Left ventricle myocardium inferior (tissue), 1 donor: ENCODE measurements at regions not wholly inside any gene's neighbourhood (a gene's known extent, or its start where the extent isn't known, plus 50 kb on each side); places are given as distances from the start of the nearest gene placed in this dataset.

ENCODE experiments used
- DNase-seq: peaks from one replicate; pipeline ENCODE4 v3.0.0-alpha.2; 2020
- H3K27ac ChIP-seq: fragments of 200-600 bp; replicated peaks from 2 replicates; pipeline ENCODE4 v1.8.0; 2021
- H3K27me3 ChIP-seq: fragments of 200-600 bp; 2 replicates; pipeline ENCODE4 v1.8.0; 2021; ENCODE audit warnings: low read depth
- H3K36me3 ChIP-seq: fragments of 200-600 bp; 2 replicates; pipeline ENCODE4 v1.8.0; 2021
- H3K4me1 ChIP-seq: fragments of 200-600 bp; 2 replicates; pipeline ENCODE4 v1.8.0; 2021
- H3K4me3 ChIP-seq: fragments of 200-600 bp; 2 replicates; pipeline ENCODE4 v1.8.0; 2021; ENCODE audit warnings: mild to moderate bottlenecking, moderate library complexity
- H3K9me3 ChIP-seq: fragments of 200-600 bp; replicated peaks from 2 replicates; pipeline ENCODE4 v1.8.0; 2021
- CTCF ChIP-seq: fragments of 200-600 bp; IDR thresholded peaks from 2 replicates; pipeline ENCODE4 v1.8.0; 2021; ENCODE audit warnings: antibody characterized with exemption, mild to moderate bottlenecking, borderline replicate concordance
- intact Hi-C: fragments of 100-400 bp; cut with micrococcal nuclease; formaldehyde crosslinking; loops from one replicate; pipeline ENCODE4 v1.11.0; 2022
- donor health status: DM: no; HTN: yes; CAD: no; lungs with severe emphysema.

GRCh38 chr3:176969066-176969465, 228.2 kb downstream of the TBL1XR1 start:
- Histone ChIP-seq H3K27ac (no peak overlapping the region), H3K9me3 (no peaks in the 10 kb centered on the region), H3K27me3 (no peaks in the 10 kb centered on the region), H3K36me3 (no peaks in the 10 kb centered on the region), H3K4me3 (no peak overlapping the region), H3K4me1 (no peaks in the 10 kb centered on the region)
- TF ChIP-seq CTCF, result no peak
- no peak for DNase-seq
- intact Hi-C loops, result no loop called here

- Histone ChIP-seq H3K4me1 (no peaks in the 10 kb centered on the region), H3K9me3 (no peaks in the 10 kb centered on the region), H3K4me3 (no peak overlapping the region), H3K36me3 (no peaks in the 10 kb centered on the region), H3K27ac (no peak overlapping the region), H3K27me3 (no peaks in the 10 kb centered on the region)
- no peak for TF ChIP-seq CTCF
- no peak for DNase-seq
- intact Hi-C loops, result no loop called here
These were observed 228.7 kb downstream of the TBL1XR1 start for GRCh38 chr3:176968631-176969030.

GRCh38 chr3:176967522-176967921, 229.8 kb downstream of the TBL1XR1 start:
- Histone ChIP-seq H3K9me3 (no peaks in the 10 kb centered on the region), H3K36me3 (no peaks in the 10 kb centered on the region), H3K27ac (no peak overlapping the region), H3K4me1 (no peaks in the 10 kb centered on the region), H3K4me3 (no peak overlapping the region), H3K27me3 (no peaks in the 10 kb centered on the region)
- DNase-seq, result no peak
- TF ChIP-seq CTCF, result no peak
- intact Hi-C loops, result no loop called here

- Histone ChIP-seq H3K27me3 (no peaks in the 10 kb centered on the region), H3K36me3 (no peaks in the 10 kb centered on the region), H3K27ac (no peak overlapping the region), H3K4me3 (no peak overlapping the region), H3K4me1 (no peaks in the 10 kb centered on the region), H3K9me3 (peaks cover 3% of the 10 kb centered on the region)
- no peak for TF ChIP-seq CTCF
- intact Hi-C loops, result no loop called here
- DNase-seq, result no peak
These were observed 232.6 kb downstream of the TBL1XR1 start for GRCh38 chr3:176964661-176965060.

GRCh38 chr3:176961916-176962315, 235.4 kb downstream of the TBL1XR1 start:
- no peaks in the 10 kb centered on the region for H3K27me3 ChIP-seq
- no peaks in the 10 kb centered on the region for H3K4me1 ChIP-seq
- H3K27ac ChIP-seq, result no peak overlapping the region
- no peaks in the 10 kb centered on the region for H3K36me3 ChIP-seq
- H3K9me3 ChIP-seq, result peaks cover 3% of the 10 kb centered on the region
- no peak overlapping the region for H3K4me3 ChIP-seq
- intact Hi-C loops, result no loop called here
- no peak for TF ChIP-seq CTCF
- no peak for DNase-seq

- Histone ChIP-seq H3K4me3 (no peak overlapping the region), H3K9me3 (peaks cover 3% of the 10 kb centered on the region), H3K27me3 (no peaks in the 10 kb centered on the region), H3K27ac (no peak overlapping the region), H3K4me1 (no peaks in the 10 kb centered on the region), H3K36me3 (no peaks in the 10 kb centered on the region)
- no peak for TF ChIP-seq CTCF
- no peak for DNase-seq
- intact Hi-C loops, result no loop called here
These were observed 237.4 kb downstream of the TBL1XR1 start for GRCh38 chr3:176959867-176960266.
